B cell (primary cell): ENCODE measurements at regions not wholly inside any gene's neighbourhood (a gene's known extent, or its start where the extent isn't known, plus 50 kb on each side); places are given as distances from the start of the nearest gene placed in this dataset.

Source experiments
- ATAC-seq: fragments of 200-7000 bp; cut with Tn5 transposase; one replicate; pipeline ENCODE4 v1.10.0; 2021; ENCODE audit warnings: low read depth, mild to moderate bottlenecking, moderate number of reproducible peaks, moderate library complexity
- CTCF ChIA-PET: fragments of 350-600 bp; sonication (Branson Sonifier 250); formaldehyde crosslinking; loops from one replicate; lab custom pipeline; 2021; ENCODE audit warnings: antibody characterized with exemption, inconsistent platforms; lab: Charles Lee
- POLR2A ChIA-PET: fragments of 350-600 bp; sonication (Branson Sonifier 250); formaldehyde crosslinking; loops from one replicate; lab custom pipeline; 2021; ENCODE audit warnings: antibody characterized with exemption; lab: Charles Lee
- DNase-seq: peaks from one replicate; pipeline ENCODE4 v3.0.0; 2013
- H2AFZ ChIP-seq: 2 replicates; pipeline ENCODE4 v1.6.1; 2012; ENCODE audit warnings: mild to moderate bottlenecking, low read depth, low read length; ENCODE audit not compliant: insufficient read depth, poor library complexity, severe bottlenecking
- H3K27ac ChIP-seq, 2 donors: 1 replicate in 1 of 2; 2 replicates in 1 of 2; pipeline ENCODE4 v1.5.1; 2012 to 2013; ENCODE audit warnings: low read length in 2 of 2, mild to moderate bottlenecking in 2 of 2, moderate library complexity in 1 of 2
- H3K27me3 ChIP-seq, 4 experiments: fragments of 200-600 bp in 1 of 4; sonication (generic) in 1 of 4; replicated peaks in 1 of 4; 1 replicate in 2 of 4; 2 replicates in 2 of 4; pipeline versions ENCODE4 v1.6.1 to v1.7.0; 2013 to 2016; ENCODE audit warnings: low read length in 3 of 4, mild to moderate bottlenecking in 2 of 4, mixed read lengths in 1 of 4, moderate library complexity in 1 of 4; ENCODE audit not compliant: insufficient read depth in 4 of 4, control insufficient read depth in 3 of 4; ENCODE audit errors: control extremely low read depth in 1 of 4
- H3K36me3 ChIP-seq, 2 experiments: replicated peaks in 1 of 2; 1 replicate in 1 of 2; 2 replicates in 1 of 2; pipeline versions ENCODE4 v1.6.1 to v1.7.1; 2013; ENCODE audit warnings: low read length in 1 of 2; ENCODE audit not compliant: insufficient read depth in 2 of 2, control insufficient read depth in 1 of 2; ENCODE audit errors: control extremely low read depth in 1 of 2, extremely low read depth in 1 of 2
- H3K4me1 ChIP-seq, 2 donors: fragments of 200-600 bp in 1 of 2; sonication (generic) in 1 of 2; 1 replicate in 1 of 2; 2 replicates in 1 of 2; pipeline versions ENCODE4 v1.5.1 to v1.6.1; 2013 to 2017; ENCODE audit warnings: low read length in 2 of 2; ENCODE audit not compliant: control insufficient read depth in 2 of 2, insufficient read depth in 2 of 2
- H3K4me2 ChIP-seq: replicated peaks from 2 replicates; pipeline ENCODE3; 2012; ENCODE audit warnings: mild to moderate bottlenecking, low read depth, low read length; ENCODE audit not compliant: poor library complexity, severe bottlenecking
- H3K4me3 ChIP-seq, 5 experiments: fragments of 200-600 bp in 1 of 5; sonication (generic) in 1 of 5; 1 replicate in 3 of 5; 2 replicates in 2 of 5; pipeline versions ENCODE4 v1.5.1 to v1.7.0; 2011 to 2016; ENCODE audit warnings: low read length in 4 of 5, mild to moderate bottlenecking in 4 of 5, low read depth in 2 of 5, control low read depth in 1 of 5, moderate library complexity in 1 of 5; ENCODE audit not compliant: insufficient read depth in 1 of 5; ENCODE audit errors: control extremely low read depth in 1 of 5, extremely low read depth in 1 of 5
- H3K79me2 ChIP-seq: fragments of 200-600 bp; sonication (generic); one replicate; pipeline ENCODE4 v1.6.0; 2016; ENCODE audit warnings: low read length; ENCODE audit not compliant: control insufficient read depth, insufficient read depth
- H3K9ac ChIP-seq: fragments of 200-600 bp; sonication (generic); 2 replicates; pipeline ENCODE4 v1.6.1; 2017; ENCODE audit warnings: mild to moderate bottlenecking, low read length, moderate library complexity
- H3K9me3 ChIP-seq, 3 donors: one replicate each; pipeline versions ENCODE4 v1.6.1 to v1.7.1; 2013; ENCODE audit warnings: low read length in 2 of 3; ENCODE audit not compliant: control insufficient read depth in 2 of 3, insufficient read depth in 1 of 3; ENCODE audit errors: control extremely low read depth in 1 of 3
- H4K20me1 ChIP-seq: 2 replicates; pipeline ENCODE4 v1.6.0; 2012; ENCODE audit warnings: mild to moderate bottlenecking, low read length; ENCODE audit not compliant: insufficient read depth, control insufficient read depth, poor library complexity, severe bottlenecking
- H3K27ac Mint-ChIP-seq: one replicate; pipeline ENCODE4 v1.8.0; 2021; ENCODE audit warnings: mixed read lengths
- H3K27me3 Mint-ChIP-seq: one replicate; pipeline ENCODE4 v1.8.0; 2021; ENCODE audit warnings: mixed read lengths
- H3K4me1 Mint-ChIP-seq: one replicate; pipeline ENCODE4 v1.8.0; 2021; ENCODE audit warnings: mixed read lengths
- H3K4me3 Mint-ChIP-seq: one replicate; pipeline ENCODE4 v1.8.0; 2021; ENCODE audit warnings: mixed read lengths
- H3K9me3 Mint-ChIP-seq: one replicate; pipeline ENCODE4 v1.8.0; 2022; ENCODE audit warnings: mixed read lengths; ENCODE audit not compliant: insufficient read depth
- CTCF ChIP-seq: fragments of 200-600 bp; IDR thresholded peaks from one replicate; pipeline ENCODE4 v1.8.0; 2022; ENCODE audit warnings: antibody characterized with exemption, mild to moderate bottlenecking
- EZH2 ChIP-seq: IDR thresholded peaks from 2 replicates; pipeline ENCODE4 v1.6.1; 2012; ENCODE audit warnings: borderline replicate concordance, low read depth, mild to moderate bottlenecking, moderate library complexity, low read length; ENCODE audit not compliant: insufficient read depth, poor library complexity, severe bottlenecking
- WGBS: methylation state at CpG from one replicate; pipeline ENCODE4 v1.1.5; 2013; ENCODE audit warnings: missing lambda C conversion rate; ENCODE audit not compliant: insufficient coverage; 5-methylcytosine and 5-hydroxymethylcytosine counted together
- intact Hi-C: fragments of 100-400 bp; cut with micrococcal nuclease; formaldehyde crosslinking; loops from one replicate; pipeline ENCODE4 v1.10.0; 2022

- H3K27ac ChIP-seq = no peak overlapping the region
- no peaks in the 10 kb centered on the region for H3K27me3 ChIP-seq
- intact Hi-C loops = no loop called here
- no peak overlapping the region for H3K9ac ChIP-seq
- POLR2A ChIA-PET = no interaction called here
- H3K36me3 ChIP-seq = no peaks in the 10 kb centered on the region
- no peak for ATAC-seq
- CTCF ChIA-PET = no interaction called here
- DNase-seq = no peak
- H2AFZ ChIP-seq = no peak overlapping the region
- H3K4me1 Mint-ChIP-seq = peaks cover 26% of the 10 kb centered on the region
- no peak overlapping the region for H3K27ac Mint-ChIP-seq
- no peaks in the 10 kb centered on the region for H3K27me3 Mint-ChIP-seq
- H3K4me3 ChIP-seq = no peak overlapping the region
- TF ChIP-seq CTCF (no peak), EZH2 (no peak)
- H3K4me1 ChIP-seq = peaks cover 5 to 15% of the 10 kb centered on the region in 2 donors
- H3K79me2 ChIP-seq = no peaks in the 10 kb centered on the region
- 49% methylated on average over 2 of the region's 2 CpGs for WGBS
- no peak overlapping the region for H3K4me3 Mint-ChIP-seq
- H3K9me3 Mint-ChIP-seq = peaks cover under 1% of the 10 kb centered on the region
- peaks cover 0 to 3% (median 0%) of the 10 kb centered on the region in 3 donors for H3K9me3 ChIP-seq
- no peak overlapping the region for H3K4me2 ChIP-seq
- H4K20me1 ChIP-seq = no peaks in the 10 kb centered on the region
These were observed 113.1 kb downstream of the RHOU start for GRCh38 chr1:228848406-228848805.

- Mint-ChIP-seq H3K4me3 (no peak overlapping the region), H3K4me1 (peaks cover 26% of the 10 kb centered on the region), H3K9me3 (no peaks in the 10 kb centered on the region), H3K27me3 (no peaks in the 10 kb centered on the region), H3K27ac (no peak overlapping the region)
- ATAC-seq (no peak), DNase-seq (no peak)
- no peak overlapping the region for H3K4me3 ChIP-seq
- H3K9me3 ChIP-seq = no peaks in the 10 kb centered on the region
- intact Hi-C loops = no loop called here
- H4K20me1 ChIP-seq = no peaks in the 10 kb centered on the region
- H3K27me3 ChIP-seq = no peaks in the 10 kb centered on the region
- H2AFZ ChIP-seq = no peak overlapping the region
- H3K4me2 ChIP-seq = no peak overlapping the region
- CTCF ChIA-PET = no interaction called here
- TF ChIP-seq EZH2 (no peak), CTCF (no peak)
- WGBS = 83% methylated on average over 3 of the region's 3 CpGs
- POLR2A ChIA-PET = no interaction called here
- H3K27ac ChIP-seq = no peak overlapping the region
- peaks cover 5 to 15% of the 10 kb centered on the region in 2 donors for H3K4me1 ChIP-seq
- H3K79me2 ChIP-seq = no peaks in the 10 kb centered on the region
- H3K36me3 ChIP-seq = no peaks in the 10 kb centered on the region
- H3K9ac ChIP-seq = no peak overlapping the region
These were observed 113.8 kb downstream of the RHOU start for GRCh38 chr1:228849011-228849541.
